Activated CD4-positive, alpha-beta T cell treated with anti-CD3 and anti-CD28 coated beads, Interleukin-2, amount 10 ng/mL, durations not matched to agents 7 days and 5 days (primary cell): ENCODE measurements at regions not wholly inside any gene's neighbourhood (a gene's known extent, or its start where the extent isn't known, plus 50 kb on each side); places are given as distances from the start of the nearest gene placed in this dataset.
"Not testable (repeated sequence)": the region's sequence is repeated elsewhere in the genome, so short reads cannot be mapped to it uniquely, and the experiment has no call there.

Experiments
- CTCF ChIA-PET: fragments of 350-600 bp; sonication (Branson Sonifier 250); formaldehyde crosslinking; loops from one replicate; lab custom pipeline; 2021; ENCODE audit warnings: antibody characterized with exemption; lab: Charles Lee
- POLR2A ChIA-PET: fragments of 350-600 bp; sonication (Branson Sonifier 250); formaldehyde crosslinking; loops from one replicate; lab custom pipeline; 2021; ENCODE audit warnings: antibody characterized with exemption; lab: Charles Lee
- DNase-seq: peaks from one replicate; pipeline ENCODE4 v3.0.0-alpha.2; 2020
- H3K27ac Mint-ChIP-seq: one replicate; pipeline ENCODE4 v1.8.0; 2021; ENCODE audit warnings: mild to moderate bottlenecking, moderate library complexity, mixed read lengths
- H3K27me3 Mint-ChIP-seq: one replicate; pipeline ENCODE4 v1.8.0; 2021; ENCODE audit warnings: mixed read lengths
- H3K36me3 Mint-ChIP-seq: one replicate; pipeline ENCODE4 v1.8.0; 2021; ENCODE audit warnings: low read depth, mixed read lengths
- H3K4me1 Mint-ChIP-seq: one replicate; pipeline ENCODE4 v1.8.0; 2021; ENCODE audit warnings: mixed read lengths
- H3K4me3 Mint-ChIP-seq: one replicate; pipeline ENCODE4 v1.8.0; 2021; ENCODE audit warnings: mild to moderate bottlenecking, moderate library complexity, mixed read lengths
- H3K9me3 Mint-ChIP-seq: one replicate; pipeline ENCODE4 v1.8.0; 2021; ENCODE audit warnings: mixed read lengths

DNA sequence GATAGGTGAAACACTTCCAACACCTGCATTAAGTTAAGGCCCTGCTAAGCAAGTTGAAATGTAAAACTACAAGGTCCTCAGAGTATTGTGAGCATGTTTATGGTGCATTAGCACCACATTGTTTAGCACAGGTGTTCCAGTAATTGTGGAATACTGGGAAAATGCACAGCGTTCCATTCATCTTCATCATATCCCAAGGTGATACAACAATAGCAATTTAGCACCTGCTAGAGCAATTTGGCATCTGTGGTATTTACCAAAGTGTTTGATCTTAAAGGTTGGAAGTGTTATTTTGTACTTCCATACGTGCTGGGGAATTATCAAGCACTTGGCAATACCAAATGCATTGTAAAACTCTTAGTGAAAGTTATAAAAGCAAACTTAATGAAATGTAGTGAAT is 266.8 kb downstream of the CYLC2 start:
- H3K9me3 Mint-ChIP-seq, result peaks cover 11% of the 10 kb centered on the region
- H3K4me1 Mint-ChIP-seq, result no peaks in the 10 kb centered on the region
- H3K27ac Mint-ChIP-seq, result no peak overlapping the region
- POLR2A ChIA-PET, result no interaction called here
- CTCF ChIA-PET, result no interaction called here
- no peaks in the 10 kb centered on the region for H3K36me3 Mint-ChIP-seq
- H3K27me3 Mint-ChIP-seq, result no peaks in the 10 kb centered on the region
- H3K4me3 Mint-ChIP-seq, result no peak overlapping the region
- DNase-seq, result no peak

DNA sequence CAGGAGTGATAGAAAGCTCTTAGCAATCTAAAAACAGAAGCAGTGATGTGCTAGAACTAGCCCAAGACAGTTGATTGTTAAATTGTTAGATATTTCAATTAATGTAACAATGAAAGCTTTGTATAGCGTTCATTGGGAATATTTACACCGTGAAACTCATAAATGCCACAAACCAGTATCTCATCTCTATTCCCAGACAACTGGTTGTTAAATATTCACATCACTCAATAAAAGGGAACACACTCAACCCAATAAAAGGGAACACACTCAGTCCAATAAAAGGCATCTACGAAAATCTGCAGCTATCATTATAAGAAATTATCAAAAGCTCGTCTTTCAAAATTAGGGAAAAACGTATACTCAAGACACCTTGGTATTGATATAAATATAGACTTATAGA is 270.9 kb downstream of the CYLC2 start:
- H3K4me3 Mint-ChIP-seq, result no peak overlapping the region
- CTCF ChIA-PET, result no interaction called here

DNA sequence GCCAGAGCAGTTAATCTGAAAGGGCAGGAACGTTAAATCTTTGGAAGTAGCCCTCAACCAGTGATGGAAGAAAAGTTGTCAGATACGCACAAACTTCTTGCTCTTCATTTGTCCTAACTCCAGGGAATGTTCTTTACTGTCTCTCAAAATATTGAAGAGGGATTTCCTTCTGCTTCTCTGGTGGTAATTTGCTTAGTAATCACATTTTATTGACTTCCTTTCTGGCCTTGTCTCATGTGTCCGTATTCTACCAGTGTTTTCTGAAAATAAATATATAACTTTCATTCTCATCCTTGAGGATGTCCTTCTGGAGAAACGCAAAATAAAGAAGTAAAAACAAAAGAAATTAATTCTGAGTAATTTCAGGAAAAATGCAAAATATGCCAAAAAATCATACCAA is 282.1 kb downstream of the CYLC2 start:
- Mint-ChIP-seq H3K27ac (no peak overlapping the region), H3K4me3 (no peak overlapping the region), H3K4me1 (no peaks in the 10 kb centered on the region), H3K27me3 (no peaks in the 10 kb centered on the region), H3K36me3 (no peaks in the 10 kb centered on the region), H3K9me3 (peaks cover 2% of the 10 kb centered on the region)
- DNase-seq, result no peak
- CTCF ChIA-PET, result no interaction called here
- POLR2A ChIA-PET, result no interaction called here

More for the DNA sequence above, 270.9 kb downstream of the CYLC2 start:
- Mint-ChIP-seq H3K36me3 (no peaks in the 10 kb centered on the region), H3K27me3 (no peaks in the 10 kb centered on the region), H3K4me1 (no peaks in the 10 kb centered on the region), H3K27ac (no peak overlapping the region), H3K9me3 (peaks cover 2% of the 10 kb centered on the region)
- POLR2A ChIA-PET, result no interaction called here
- no peak for DNase-seq

DNA sequence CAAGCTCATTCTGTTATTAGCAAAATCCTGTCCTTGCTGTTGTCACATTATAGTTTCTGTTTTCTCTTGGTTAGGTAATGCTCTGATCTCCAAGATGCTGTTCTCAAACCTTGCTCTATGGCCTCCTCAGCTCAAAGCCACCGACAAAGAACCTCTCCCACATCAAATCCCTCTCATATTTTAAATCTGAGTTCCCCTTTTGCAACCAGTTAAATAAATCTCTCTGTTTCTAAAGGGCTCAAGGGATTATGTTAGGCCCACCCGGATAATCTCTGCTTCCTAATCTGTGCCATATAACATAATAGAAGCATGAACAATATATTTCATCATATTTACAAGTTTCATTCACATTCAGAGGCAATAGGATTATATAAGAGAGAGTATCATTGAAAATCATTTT is 286.0 kb downstream of the CYLC2 start:
- DNase-seq, result no peak
- Mint-ChIP-seq H3K27ac (no peak overlapping the region), H3K9me3 (no peaks in the 10 kb centered on the region), H3K27me3 (no peaks in the 10 kb centered on the region), H3K4me3 (no peak overlapping the region), H3K36me3 (no peaks in the 10 kb centered on the region), H3K4me1 (no peaks in the 10 kb centered on the region)
- POLR2A ChIA-PET, result no interaction called here
- CTCF ChIA-PET, result interaction anchor here (0.9 kb wide), 1 partner anchor 9 kb away, joined by 3 read pairs; no protein-coding TSS in a partner anchor

DNA sequence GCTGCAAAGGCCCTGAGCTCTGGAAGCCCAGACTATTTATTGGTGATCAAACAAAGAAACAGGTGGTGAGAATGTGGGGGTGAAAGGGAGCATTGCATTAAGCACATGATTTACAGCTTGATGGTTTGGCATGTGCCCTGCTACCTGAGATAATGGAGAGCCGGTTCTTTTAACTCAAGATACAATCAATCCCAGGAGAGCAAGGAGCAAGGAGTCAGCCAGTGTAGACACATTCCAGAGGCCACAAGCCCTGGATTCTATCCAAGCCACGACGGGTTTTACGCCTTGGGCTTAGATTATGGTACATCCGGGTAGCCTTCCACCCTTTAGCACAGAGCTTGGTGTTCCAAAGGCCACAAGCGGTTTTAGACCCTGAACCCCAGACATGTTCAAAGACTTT is 292.2 kb downstream of the CYLC2 start:
- Mint-ChIP-seq H3K27me3 (no peaks in the 10 kb centered on the region), H3K27ac (no peak overlapping the region), H3K4me1 (no peaks in the 10 kb centered on the region), H3K36me3 (no peaks in the 10 kb centered on the region), H3K4me3 (no peak overlapping the region), H3K9me3 (no peaks in the 10 kb centered on the region)
- DNase-seq, result no peak
- POLR2A ChIA-PET, result no interaction called here
- CTCF ChIA-PET, result no interaction called here

DNA sequence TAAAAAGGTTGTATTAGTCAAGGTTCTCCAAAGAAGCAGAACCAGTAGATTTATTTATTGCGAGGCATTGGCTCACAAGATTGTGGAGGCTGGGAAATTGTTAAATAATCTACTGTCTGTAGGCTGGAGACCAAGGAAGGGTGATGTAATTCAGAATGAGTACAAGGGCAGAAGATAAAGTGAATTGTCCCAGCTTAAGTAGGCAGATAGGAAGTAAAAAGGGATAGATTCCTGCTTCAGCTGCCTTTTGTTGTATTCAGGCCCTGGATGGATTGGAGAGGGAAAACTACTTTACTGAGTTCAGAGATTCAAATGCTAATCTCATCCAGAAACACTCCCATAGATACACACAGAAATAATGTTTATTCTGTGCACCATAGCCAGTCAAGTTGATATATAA is 301.1 kb downstream of the CYLC2 start:
- no peaks in the 10 kb centered on the region for H3K9me3 Mint-ChIP-seq
- no peaks in the 10 kb centered on the region for H3K4me1 Mint-ChIP-seq
- ChIA-PET CTCF (no interaction called here), POLR2A (no interaction called here)
- H3K4me3 Mint-ChIP-seq, result no peak overlapping the region
- no peaks in the 10 kb centered on the region for H3K36me3 Mint-ChIP-seq
- H3K27me3 Mint-ChIP-seq, result no peaks in the 10 kb centered on the region
- H3K27ac Mint-ChIP-seq, result no peak overlapping the region
- no peak for DNase-seq

DNA sequence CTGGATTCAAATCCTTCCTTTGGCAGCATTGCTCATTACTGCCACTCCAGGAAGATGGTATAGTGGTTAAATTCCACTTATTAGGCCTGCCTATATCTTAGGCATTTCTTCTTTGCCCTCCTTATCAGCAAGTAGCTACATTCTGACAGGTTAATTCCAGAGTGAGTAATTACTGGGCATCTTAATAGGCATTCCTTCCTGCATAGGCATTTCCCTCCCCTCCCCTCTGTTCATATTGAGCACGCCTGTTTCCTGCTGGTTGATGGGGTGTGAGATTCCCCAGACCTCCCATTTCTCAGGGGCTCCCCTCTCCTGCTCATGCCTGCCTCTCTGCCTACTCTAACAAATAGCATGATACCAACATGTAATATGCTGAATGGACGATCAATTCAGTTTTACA is 305.9 kb downstream of the CYLC2 start:
- Mint-ChIP-seq H3K27me3 (no peaks in the 10 kb centered on the region), H3K4me1 (no peaks in the 10 kb centered on the region), H3K9me3 (no peaks in the 10 kb centered on the region), H3K36me3 (no peaks in the 10 kb centered on the region), H3K27ac (no peak overlapping the region), H3K4me3 (no peak overlapping the region)
- ChIA-PET CTCF (no interaction called here), POLR2A (no interaction called here)
- DNase-seq, result no peak

DNA sequence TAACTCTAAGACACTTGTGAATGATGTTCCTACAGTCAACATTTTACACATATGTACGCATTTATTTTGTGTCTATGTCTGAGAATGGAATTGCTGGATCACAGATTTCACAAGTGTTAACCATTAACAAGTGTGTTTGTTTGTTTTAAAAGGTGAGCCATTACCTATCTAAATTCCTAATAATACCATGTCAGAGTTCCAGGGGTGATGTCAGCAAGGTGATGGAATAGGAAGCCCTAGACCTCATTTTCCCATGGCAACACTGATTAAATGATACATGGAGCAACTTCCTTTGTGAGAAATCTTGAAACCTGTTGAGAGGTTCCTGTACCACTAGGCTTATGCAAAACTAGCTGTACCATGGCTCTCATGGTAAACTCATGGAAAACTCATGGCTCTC is 309.7 kb downstream of the CYLC2 start:
- ChIA-PET CTCF (no interaction called here), POLR2A (no interaction called here)
- DNase-seq, result no peak
- no peaks in the 10 kb centered on the region for H3K36me3 Mint-ChIP-seq
- no peak overlapping the region for H3K27ac Mint-ChIP-seq
- no peaks in the 10 kb centered on the region for H3K9me3 Mint-ChIP-seq
- no peak overlapping the region for H3K4me3 Mint-ChIP-seq
- no peaks in the 10 kb centered on the region for H3K27me3 Mint-ChIP-seq
- H3K4me1 Mint-ChIP-seq, result no peaks in the 10 kb centered on the region

DNA sequence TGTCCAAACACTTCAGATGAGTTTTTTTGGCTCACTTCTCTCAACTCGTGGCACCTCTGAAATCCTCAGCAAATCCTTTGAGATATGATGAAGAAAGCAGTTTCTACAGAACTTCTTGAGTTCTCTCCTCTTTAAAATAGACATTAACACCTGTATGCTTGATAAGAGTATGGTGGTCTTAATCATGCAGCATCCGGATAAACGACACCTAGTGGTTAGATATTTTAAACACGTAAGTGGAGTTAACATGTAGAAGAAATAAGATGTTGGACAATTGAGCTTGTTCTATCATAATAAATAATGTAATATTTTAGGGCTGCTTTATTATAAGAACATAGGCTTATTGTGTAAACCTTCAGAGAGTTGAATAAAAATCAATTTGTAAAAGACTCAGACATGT is 324.8 kb downstream of the CYLC2 start:
- Mint-ChIP-seq H3K27me3 (no peaks in the 10 kb centered on the region), H3K4me3 (no peak overlapping the region), H3K9me3 (peaks cover 2% of the 10 kb centered on the region), H3K36me3 (no peaks in the 10 kb centered on the region), H3K4me1 (no peaks in the 10 kb centered on the region), H3K27ac (no peak overlapping the region)
- no peak for DNase-seq
- CTCF ChIA-PET, result no interaction called here
- POLR2A ChIA-PET, result no interaction called here

DNA sequence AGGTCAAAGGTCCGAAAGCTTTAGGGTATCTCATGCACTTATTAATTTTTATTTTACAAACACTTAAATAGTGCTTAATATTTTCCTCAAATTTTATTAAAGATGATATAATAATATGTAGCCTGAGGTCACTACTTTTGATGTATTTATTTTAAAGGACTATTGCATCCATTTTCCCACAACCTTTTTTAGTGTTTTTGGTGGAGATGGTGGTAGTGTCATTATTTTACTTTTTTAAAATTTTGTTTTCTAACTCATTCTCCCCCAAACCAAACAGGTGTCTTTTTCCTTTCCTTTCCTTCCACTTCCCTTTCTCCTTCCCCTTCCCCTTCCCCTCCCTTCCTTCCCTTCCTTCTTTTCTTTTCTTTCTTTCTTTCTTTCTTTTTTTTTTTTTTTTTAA is 328.6 kb downstream of the CYLC2 start:
- H3K9me3 Mint-ChIP-seq, result peaks cover 4% of the 10 kb centered on the region
- H3K27me3 Mint-ChIP-seq, result no peaks in the 10 kb centered on the region
- H3K4me3 Mint-ChIP-seq, result no peak overlapping the region
- no peak for DNase-seq
- H3K4me1 Mint-ChIP-seq, result no peaks in the 10 kb centered on the region
- H3K36me3 Mint-ChIP-seq, result no peaks in the 10 kb centered on the region
- ChIA-PET CTCF (no interaction called here), POLR2A (no interaction called here)
- no peak overlapping the region for H3K27ac Mint-ChIP-seq

DNA sequence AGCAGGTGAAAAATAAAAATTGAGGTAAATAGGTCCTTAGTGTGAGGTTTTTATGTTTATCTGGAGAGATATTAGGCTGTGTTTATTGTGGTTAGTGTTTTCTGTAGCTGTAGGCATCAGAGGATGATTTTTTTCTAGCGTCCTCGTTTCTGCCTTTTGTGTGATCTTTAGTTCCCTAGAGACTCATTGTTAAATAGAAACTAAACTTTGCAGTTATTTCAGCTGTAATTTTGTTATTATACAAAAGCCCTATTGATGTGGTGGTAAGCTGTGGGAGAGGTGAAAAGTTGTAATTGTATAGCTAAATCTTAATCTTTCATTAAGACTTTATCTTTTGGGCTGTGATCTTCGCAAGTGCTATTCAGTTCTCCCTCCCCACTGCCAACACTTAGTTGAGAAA is 340.3 kb downstream of the CYLC2 start:
- POLR2A ChIA-PET, result no interaction called here
- Mint-ChIP-seq H3K9me3 (peaks cover 4% of the 10 kb centered on the region), H3K4me1 (no peaks in the 10 kb centered on the region), H3K27me3 (no peaks in the 10 kb centered on the region), H3K36me3 (no peaks in the 10 kb centered on the region), H3K4me3 (no peak overlapping the region), H3K27ac (no peak overlapping the region)
- DNase-seq, result no peak
- CTCF ChIA-PET, result no interaction called here

DNA sequence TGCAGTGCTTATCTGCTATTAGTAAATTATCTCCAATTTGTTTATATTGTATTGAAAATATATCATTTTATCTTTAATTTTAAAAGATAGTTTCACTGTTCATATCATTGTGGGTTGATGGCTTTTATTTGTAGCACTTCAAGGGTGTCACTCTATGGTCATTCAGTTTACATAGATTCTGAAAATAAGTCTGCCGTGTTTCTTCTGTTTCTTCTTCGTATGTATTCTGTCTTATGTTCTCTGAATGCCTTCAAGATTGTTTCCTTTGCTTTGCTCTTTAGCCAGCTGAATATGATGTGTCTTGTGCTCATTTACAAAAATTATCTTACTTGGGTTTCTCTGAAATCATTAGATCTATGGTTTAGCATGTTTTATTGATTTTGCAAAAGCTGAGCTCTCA is 359.9 kb downstream of the CYLC2 start:
- no peak for DNase-seq
- Mint-ChIP-seq H3K4me1 (no peaks in the 10 kb centered on the region), H3K27me3 (no peaks in the 10 kb centered on the region), H3K4me3 (no peak overlapping the region), H3K9me3 (peaks cover 4% of the 10 kb centered on the region), H3K27ac (no peak overlapping the region), H3K36me3 (no peaks in the 10 kb centered on the region)
- CTCF ChIA-PET, result no interaction called here
- POLR2A ChIA-PET, result no interaction called here

DNA sequence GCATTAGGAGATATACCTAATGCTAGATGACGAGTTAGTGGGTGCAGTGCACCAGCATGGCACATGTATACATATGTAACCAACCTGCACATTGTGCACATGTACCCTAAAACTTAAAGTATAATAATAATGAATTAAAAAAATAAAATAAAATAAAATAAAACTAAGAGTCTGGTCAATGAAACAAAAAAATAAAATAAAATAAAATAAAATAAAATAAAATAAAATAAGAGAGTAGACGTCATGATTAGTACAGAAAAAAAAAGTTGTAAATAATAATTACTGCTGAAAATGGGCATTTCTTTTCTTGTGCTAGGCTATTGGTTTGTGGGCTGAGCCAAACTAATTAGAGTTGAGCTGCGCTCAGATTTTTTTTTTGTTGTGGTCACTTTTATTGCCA is 362.8 kb downstream of the CYLC2 start:
- POLR2A ChIA-PET, H3K4me1 Mint-ChIP-seq, CTCF ChIA-PET, H3K4me3 Mint-ChIP-seq, H3K9me3 Mint-ChIP-seq, H3K27me3 Mint-ChIP-seq, DNase-seq, H3K36me3 Mint-ChIP-seq, H3K27ac Mint-ChIP-seq: not testable (repeated sequence)

DNA sequence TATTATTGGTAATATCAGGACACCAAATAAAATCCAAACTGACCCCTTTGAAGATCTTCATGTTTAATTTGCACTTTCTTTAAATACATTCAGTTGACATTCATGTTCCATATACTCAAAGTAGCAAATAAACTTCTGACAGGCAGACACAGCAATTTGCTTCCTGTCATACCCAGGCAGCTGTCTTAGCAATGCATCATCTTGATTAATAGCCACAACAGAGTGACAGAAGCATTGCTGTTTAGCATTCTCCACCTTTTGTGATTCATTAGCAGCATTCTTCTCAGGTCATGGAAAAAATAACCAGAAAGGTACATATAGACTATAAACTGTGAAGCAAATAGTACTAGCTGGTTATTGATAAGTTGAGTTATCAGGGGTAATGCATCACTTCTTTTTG is 366.8 kb downstream of the CYLC2 start:
- no peak for DNase-seq
- Mint-ChIP-seq H3K27me3 (no peaks in the 10 kb centered on the region), H3K36me3 (no peaks in the 10 kb centered on the region), H3K4me1 (no peaks in the 10 kb centered on the region), H3K4me3 (no peak overlapping the region), H3K9me3 (no peaks in the 10 kb centered on the region), H3K27ac (no peak overlapping the region)
- CTCF ChIA-PET, result no interaction called here
- POLR2A ChIA-PET, result no interaction called here

DNA sequence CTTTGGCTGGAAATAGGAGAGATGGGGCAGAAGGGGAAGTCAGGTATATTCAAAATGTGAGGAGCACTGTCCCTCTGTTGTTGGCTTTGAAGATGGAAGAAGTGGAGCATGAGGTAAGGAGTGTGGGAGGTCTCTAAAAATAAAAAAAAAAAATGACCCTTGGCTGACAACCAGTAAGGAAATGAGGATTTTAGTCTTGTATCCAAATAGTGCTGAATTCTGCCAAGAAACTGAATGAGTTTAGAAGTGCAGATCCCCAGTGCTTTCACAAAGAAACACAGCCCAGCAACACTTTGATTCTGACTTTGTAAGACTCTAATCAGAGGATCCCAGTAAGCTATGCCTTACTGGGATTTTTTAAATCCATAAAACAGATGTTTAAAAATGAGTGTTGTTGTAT is 367.9 kb downstream of the CYLC2 start:
- DNase-seq, result no peak
- Mint-ChIP-seq H3K36me3 (no peaks in the 10 kb centered on the region), H3K27me3 (no peaks in the 10 kb centered on the region), H3K4me1 (no peaks in the 10 kb centered on the region), H3K4me3 (no peak overlapping the region), H3K9me3 (no peaks in the 10 kb centered on the region), H3K27ac (no peak overlapping the region)
- CTCF ChIA-PET, result no interaction called here
- POLR2A ChIA-PET, result no interaction called here
